Kidney (tissue), 13 donors: ENCODE measurements at regions not wholly inside any gene's neighbourhood (a gene's known extent, or its start where the extent isn't known, plus 50 kb on each side); places are given as distances from the start of the nearest gene placed in this dataset.

Experiments used
- DNase-seq, 5 donors: peaks; one replicate each; pipeline ENCODE4 v3.0.0-alpha.2; 2013 to 2020
- FAIRE-seq: peaks from 2 replicates; lab custom pipeline; 2012; peaks lifted over from hg19 to GRCh38; lab: Jason Lieb, UNC
- H3K27ac ChIP-seq, 2 donors: one replicate each; pipeline ENCODE4 v1.7.0; 2013; ENCODE audit warnings: low read depth in 2 of 2, low read length in 2 of 2, inconsistent platforms in 1 of 2
- H3K27me3 ChIP-seq: one replicate; pipeline ENCODE4 v1.7.1; 2013; ENCODE audit warnings: low read length, inconsistent platforms; ENCODE audit not compliant: control insufficient read depth, insufficient read depth
- H3K36me3 ChIP-seq, 3 donors: one replicate each; pipeline versions ENCODE4 v1.7.0 to v1.7.1; 2013; ENCODE audit warnings: low read length in 3 of 3, control low read depth in 1 of 3, inconsistent platforms in 1 of 3; ENCODE audit not compliant: insufficient read depth in 3 of 3, control insufficient read depth in 2 of 3
- H3K4me1 ChIP-seq, 3 donors: one replicate each; pipeline versions ENCODE4 v1.7.0 to v1.7.1; 2013; ENCODE audit warnings: low read length in 3 of 3, inconsistent platforms in 1 of 3, low read depth in 1 of 3; ENCODE audit not compliant: control insufficient read depth in 2 of 3, insufficient read depth in 2 of 3
- H3K4me3 ChIP-seq, 3 donors: one replicate each; pipeline versions ENCODE4 v1.7.0 to v1.8.1; 2013; ENCODE audit warnings: low read length in 3 of 3, control low read depth in 1 of 3, inconsistent platforms in 1 of 3
- H3K9ac ChIP-seq, 3 donors: one replicate each; pipeline versions ENCODE4 v1.7.0 to v1.7.1; 2013; ENCODE audit warnings: low read length in 3 of 3, control low read depth in 1 of 3, inconsistent platforms in 1 of 3
- H3K9me3 ChIP-seq, 3 donors: one replicate each; pipeline versions ENCODE4 v1.7.0 to v1.7.1; 2013; ENCODE audit warnings: low read length in 3 of 3, control low read depth in 1 of 3, inconsistent platforms in 1 of 3; ENCODE audit not compliant: control insufficient read depth in 2 of 3, insufficient read depth in 1 of 3
- intact Hi-C: fragments of 100-400 bp; cut with DNase I; formaldehyde crosslinking; loops from one replicate; pipeline ENCODE4 v1.11.1; 2022
- TF ChIP-seq, protein P1 (sequence below): IDR thresholded peaks from 3 replicates; pipeline ENCODE4 v1.5.1; 2012; ENCODE audit warnings: mild to moderate bottlenecking, moderate library complexity, borderline replicate concordance; ENCODE audit not compliant: insufficient read depth; ENCODE audit errors: extremely low read depth
- donor health status: control.
- donor health status: control.
- donor health status: control.
- donor health status: control.
- donor health status: control.
- donor health status: DM: yes; HTN: yes; CAD: no.
- donor health status: Normal renal cell carcinoma (clear cell type).

- no peak for FAIRE-seq
- DNase-seq, result no peak
- intact Hi-C loops, result no loop called here
- Histone ChIP-seq H3K9me3 (no peaks in the 10 kb centered on the region), H3K36me3 (no peaks in the 10 kb centered on the region), H3K27ac (no peak overlapping the region), H3K27me3 (no peaks in the 10 kb centered on the region), H3K9ac (no peak overlapping the region), H3K4me3 (no peak overlapping the region), H3K4me1 (no peaks in the 10 kb centered on the region)
- TF ChIP-seq, protein P1, sequence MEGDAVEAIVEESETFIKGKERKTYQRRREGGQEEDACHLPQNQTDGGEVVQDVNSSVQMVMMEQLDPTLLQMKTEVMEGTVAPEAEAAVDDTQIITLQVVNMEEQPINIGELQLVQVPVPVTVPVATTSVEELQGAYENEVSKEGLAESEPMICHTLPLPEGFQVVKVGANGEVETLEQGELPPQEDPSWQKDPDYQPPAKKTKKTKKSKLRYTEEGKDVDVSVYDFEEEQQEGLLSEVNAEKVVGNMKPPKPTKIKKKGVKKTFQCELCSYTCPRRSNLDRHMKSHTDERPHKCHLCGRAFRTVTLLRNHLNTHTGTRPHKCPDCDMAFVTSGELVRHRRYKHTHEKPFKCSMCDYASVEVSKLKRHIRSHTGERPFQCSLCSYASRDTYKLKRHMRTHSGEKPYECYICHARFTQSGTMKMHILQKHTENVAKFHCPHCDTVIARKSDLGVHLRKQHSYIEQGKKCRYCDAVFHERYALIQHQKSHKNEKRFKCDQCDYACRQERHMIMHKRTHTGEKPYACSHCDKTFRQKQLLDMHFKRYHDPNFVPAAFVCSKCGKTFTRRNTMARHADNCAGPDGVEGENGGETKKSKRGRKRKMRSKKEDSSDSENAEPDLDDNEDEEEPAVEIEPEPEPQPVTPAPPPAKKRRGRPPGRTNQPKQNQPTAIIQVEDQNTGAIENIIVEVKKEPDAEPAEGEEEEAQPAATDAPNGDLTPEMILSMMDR, result no peak
Observed at GRCh38 chr3:168498194-168498593, 402.5 kb upstream of the GOLIM4 start.

DNA sequence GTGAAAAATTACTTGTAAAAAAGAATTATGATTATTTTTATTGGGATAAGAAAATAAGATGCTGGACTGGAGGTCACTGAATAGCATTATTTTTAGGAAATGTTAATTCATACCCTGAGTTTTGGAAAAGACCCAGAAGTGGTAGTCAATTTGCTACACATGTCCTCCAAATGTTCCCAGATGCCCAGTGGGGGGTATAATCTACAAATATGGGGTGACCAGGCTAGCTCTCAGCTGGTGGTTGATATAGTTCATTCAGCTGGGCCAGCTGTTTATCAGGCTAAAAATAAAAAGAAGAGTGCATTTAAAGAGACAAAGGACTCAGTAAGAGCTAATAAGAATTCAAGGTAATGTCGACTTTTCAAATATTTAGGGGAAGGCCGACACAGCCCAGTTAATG, 402.0 kb upstream of the GOLIM4 start:
- FAIRE-seq, result no peak

GRCh38 chr3:168497183-168497582, 401.5 kb upstream of the GOLIM4 start:
- Histone ChIP-seq H3K36me3 (no peaks in the 10 kb centered on the region), H3K27ac (no peak overlapping the region), H3K9me3 (no peaks in the 10 kb centered on the region), H3K27me3 (no peaks in the 10 kb centered on the region), H3K9ac (no peak overlapping the region), H3K4me1 (no peaks in the 10 kb centered on the region), H3K4me3 (no peak overlapping the region)
- intact Hi-C loops, result no loop called here
- DNase-seq (no peak), FAIRE-seq (no peak)
- TF ChIP-seq, protein P1, result no peak

More for the DNA sequence above, 402.0 kb upstream of the GOLIM4 start:
- no peak for DNase-seq
- Histone ChIP-seq H3K27ac (no peak overlapping the region), H3K36me3 (no peaks in the 10 kb centered on the region), H3K9ac (no peak overlapping the region), H3K27me3 (no peaks in the 10 kb centered on the region), H3K9me3 (no peaks in the 10 kb centered on the region), H3K4me3 (no peak overlapping the region), H3K4me1 (no peaks in the 10 kb centered on the region)
- TF ChIP-seq, protein P1, result no peak
- intact Hi-C loops, result no loop called here

DNA sequence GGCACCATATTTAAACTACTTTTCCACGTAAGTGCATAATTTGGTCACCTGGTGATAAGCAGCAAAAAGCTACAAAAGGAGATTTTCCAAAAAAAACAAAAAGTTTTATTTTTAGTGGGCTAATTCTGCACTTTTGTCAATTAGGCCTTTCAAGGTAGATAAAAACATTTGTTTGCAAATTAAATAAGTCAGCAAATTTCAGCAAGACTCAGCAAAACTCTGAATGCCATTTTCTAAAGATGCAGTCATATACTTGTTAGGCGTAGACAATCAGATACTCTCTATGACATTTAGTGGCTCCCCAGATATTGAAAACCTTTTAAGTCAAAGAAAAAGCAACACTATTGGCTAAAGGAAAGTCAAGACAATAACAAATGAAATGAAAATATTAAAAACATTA, 400.2 kb upstream of the GOLIM4 start:
- Histone ChIP-seq H3K27me3 (no peaks in the 10 kb centered on the region), H3K4me1 (no peaks in the 10 kb centered on the region), H3K9me3 (no peaks in the 10 kb centered on the region), H3K4me3 (no peak overlapping the region), H3K27ac (no peak overlapping the region), H3K36me3 (no peaks in the 10 kb centered on the region), H3K9ac (no peak overlapping the region)
- TF ChIP-seq, protein P1, result no peak
- FAIRE-seq, result no peak
- no peak for DNase-seq
- intact Hi-C loops, result no loop called here
